ENCODE measurements at regions not wholly inside any gene's neighbourhood (a gene's known extent, or its start where the extent isn't known, plus 50 kb on each side); places are given as distances from the start of the nearest gene placed in this dataset.

DNA sequence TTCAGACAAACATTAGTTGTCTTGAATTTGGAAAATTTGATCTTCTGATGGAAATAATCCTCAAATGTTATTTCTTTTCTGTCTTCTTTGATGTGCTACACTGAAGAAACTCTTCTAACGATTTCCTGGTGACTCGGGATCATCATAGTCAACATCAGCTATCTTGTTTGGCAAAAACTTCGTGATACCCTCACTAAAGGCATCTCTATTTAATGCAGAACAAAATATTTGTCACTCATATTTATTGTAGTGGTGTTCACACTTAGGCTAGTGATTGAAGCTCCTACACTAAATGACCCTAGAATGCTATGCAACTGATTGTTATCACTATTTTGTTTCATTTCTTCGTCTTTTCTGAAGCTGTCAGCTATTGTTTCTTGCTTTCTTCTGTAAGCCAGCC, 334.7 kb upstream of the ZEB2 start:
- Mint-ChIP-seq H3K36me3 (ENCODE audit: unreplicated experiment) (no peaks in the 10 kb centered on the region), H3K27me3 (ENCODE audit: unreplicated experiment) (no peaks in the 10 kb centered on the region), H3K27ac (ENCODE audit: unreplicated experiment) (no peak overlapping the region), H3K4me1 (ENCODE audit: unreplicated experiment) (peaks cover 1% of the 10 kb centered on the region), H3K9me3 (ENCODE audit: unreplicated experiment) (peaks cover 11% of the 10 kb centered on the region), H3K4me3 (ENCODE audit: unreplicated experiment) (no peak overlapping the region)
- DNase-seq (ENCODE audit: extremely low spot score, unreplicated experiment) = no peak
- TF ChIP-seq, protein P1, sequence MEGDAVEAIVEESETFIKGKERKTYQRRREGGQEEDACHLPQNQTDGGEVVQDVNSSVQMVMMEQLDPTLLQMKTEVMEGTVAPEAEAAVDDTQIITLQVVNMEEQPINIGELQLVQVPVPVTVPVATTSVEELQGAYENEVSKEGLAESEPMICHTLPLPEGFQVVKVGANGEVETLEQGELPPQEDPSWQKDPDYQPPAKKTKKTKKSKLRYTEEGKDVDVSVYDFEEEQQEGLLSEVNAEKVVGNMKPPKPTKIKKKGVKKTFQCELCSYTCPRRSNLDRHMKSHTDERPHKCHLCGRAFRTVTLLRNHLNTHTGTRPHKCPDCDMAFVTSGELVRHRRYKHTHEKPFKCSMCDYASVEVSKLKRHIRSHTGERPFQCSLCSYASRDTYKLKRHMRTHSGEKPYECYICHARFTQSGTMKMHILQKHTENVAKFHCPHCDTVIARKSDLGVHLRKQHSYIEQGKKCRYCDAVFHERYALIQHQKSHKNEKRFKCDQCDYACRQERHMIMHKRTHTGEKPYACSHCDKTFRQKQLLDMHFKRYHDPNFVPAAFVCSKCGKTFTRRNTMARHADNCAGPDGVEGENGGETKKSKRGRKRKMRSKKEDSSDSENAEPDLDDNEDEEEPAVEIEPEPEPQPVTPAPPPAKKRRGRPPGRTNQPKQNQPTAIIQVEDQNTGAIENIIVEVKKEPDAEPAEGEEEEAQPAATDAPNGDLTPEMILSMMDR (IDR thresholded peaks at IDR 0.05) = no peak

DNA sequence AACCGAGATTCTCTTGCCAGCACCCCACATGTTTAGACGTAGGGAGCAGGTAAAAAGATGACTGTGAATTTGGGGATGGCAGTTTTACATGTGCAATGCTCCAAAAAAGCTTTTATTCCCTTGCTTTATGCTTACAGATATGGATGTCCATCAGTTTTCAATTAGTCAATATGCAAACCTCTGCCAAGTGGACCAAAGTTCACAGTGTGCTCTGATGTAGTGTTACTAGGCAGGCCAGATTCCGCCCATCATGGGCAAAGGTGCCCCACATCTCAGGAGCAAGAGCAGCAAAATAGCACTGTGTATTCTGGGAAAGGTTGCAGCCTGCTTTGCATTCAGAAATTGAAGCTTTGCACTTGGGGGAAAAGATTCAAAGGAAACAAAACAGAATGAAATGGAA, 329.7 kb upstream of the ZEB2 start:
- DNase-seq (ENCODE audit: extremely low spot score, unreplicated experiment) = no peak
- H3K4me1 Mint-ChIP-seq (ENCODE audit: unreplicated experiment) = peaks cover 6% of the 10 kb centered on the region
- TF ChIP-seq, protein P1 (IDR thresholded peaks at IDR 0.05) = no peak
- H3K27ac Mint-ChIP-seq (ENCODE audit: unreplicated experiment) = no peak overlapping the region
- H3K27me3 Mint-ChIP-seq (ENCODE audit: unreplicated experiment) = no peaks in the 10 kb centered on the region
- H3K4me3 Mint-ChIP-seq (ENCODE audit: unreplicated experiment) = no peak overlapping the region
- H3K36me3 Mint-ChIP-seq (ENCODE audit: unreplicated experiment) = no peaks in the 10 kb centered on the region
- peaks cover 8% of the 10 kb centered on the region for H3K9me3 Mint-ChIP-seq (ENCODE audit: unreplicated experiment)

GRCh38 chr2:144848423-144848822, 328.5 kb upstream of the ZEB2 start:
- Mint-ChIP-seq H3K9me3 (ENCODE audit: unreplicated experiment) (no peaks in the 10 kb centered on the region), H3K27ac (ENCODE audit: unreplicated experiment) (no peak overlapping the region), H3K27me3 (ENCODE audit: unreplicated experiment) (no peaks in the 10 kb centered on the region), H3K4me1 (ENCODE audit: unreplicated experiment) (peaks cover 6% of the 10 kb centered on the region), H3K4me3 (ENCODE audit: unreplicated experiment) (no peak overlapping the region), H3K36me3 (ENCODE audit: unreplicated experiment) (no peaks in the 10 kb centered on the region)
- TF ChIP-seq, protein P1 (IDR thresholded peaks at IDR 0.05) = no peak
- no peak for DNase-seq (ENCODE audit: extremely low spot score, unreplicated experiment)

DNA sequence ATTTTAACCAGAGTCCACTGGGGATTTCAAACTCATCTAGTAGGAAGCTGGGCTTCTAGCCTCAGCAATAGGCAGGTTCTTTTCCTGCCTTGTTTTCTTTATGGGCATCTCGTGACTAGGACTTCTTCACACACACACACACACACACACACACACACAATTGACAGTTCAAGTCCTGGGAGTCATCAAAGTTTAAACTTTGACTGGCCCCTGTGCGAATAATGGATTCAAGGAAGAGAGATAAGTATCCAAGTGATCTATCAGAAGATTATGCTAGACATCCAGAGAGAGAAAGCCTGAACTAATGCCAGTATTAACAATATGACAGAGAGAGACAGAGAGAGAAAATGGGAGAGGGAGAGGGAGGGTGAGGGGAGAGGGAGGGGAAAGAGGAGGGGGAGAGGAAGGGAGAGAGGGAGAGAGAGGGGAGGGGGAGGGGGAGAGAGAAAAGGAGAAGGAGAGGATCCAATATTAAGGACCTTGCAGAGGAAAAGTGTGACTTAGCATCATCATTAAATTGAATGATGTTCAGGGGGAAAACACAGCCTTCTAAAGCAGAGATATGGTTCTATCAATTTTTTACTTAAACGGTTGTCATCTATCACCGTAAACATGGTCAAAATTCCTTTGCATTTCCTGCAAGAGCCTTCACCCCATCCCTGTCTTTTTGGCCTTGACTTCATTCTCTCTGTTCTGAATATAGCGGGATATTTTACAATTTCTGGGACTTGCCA, 327.6 kb upstream of the ZEB2 start:
- no peak for DNase-seq (ENCODE audit: extremely low spot score, unreplicated experiment)
- Mint-ChIP-seq H3K9me3 (ENCODE audit: unreplicated experiment) (no peaks in the 10 kb centered on the region), H3K27me3 (ENCODE audit: unreplicated experiment) (no peaks in the 10 kb centered on the region), H3K4me1 (ENCODE audit: unreplicated experiment) (peaks cover 6% of the 10 kb centered on the region), H3K36me3 (ENCODE audit: unreplicated experiment) (no peaks in the 10 kb centered on the region), H3K4me3 (ENCODE audit: unreplicated experiment) (no peak overlapping the region), H3K27ac (ENCODE audit: unreplicated experiment) (no peak overlapping the region)
- TF ChIP-seq, protein P1 (IDR thresholded peaks at IDR 0.05) = no peak

DNA sequence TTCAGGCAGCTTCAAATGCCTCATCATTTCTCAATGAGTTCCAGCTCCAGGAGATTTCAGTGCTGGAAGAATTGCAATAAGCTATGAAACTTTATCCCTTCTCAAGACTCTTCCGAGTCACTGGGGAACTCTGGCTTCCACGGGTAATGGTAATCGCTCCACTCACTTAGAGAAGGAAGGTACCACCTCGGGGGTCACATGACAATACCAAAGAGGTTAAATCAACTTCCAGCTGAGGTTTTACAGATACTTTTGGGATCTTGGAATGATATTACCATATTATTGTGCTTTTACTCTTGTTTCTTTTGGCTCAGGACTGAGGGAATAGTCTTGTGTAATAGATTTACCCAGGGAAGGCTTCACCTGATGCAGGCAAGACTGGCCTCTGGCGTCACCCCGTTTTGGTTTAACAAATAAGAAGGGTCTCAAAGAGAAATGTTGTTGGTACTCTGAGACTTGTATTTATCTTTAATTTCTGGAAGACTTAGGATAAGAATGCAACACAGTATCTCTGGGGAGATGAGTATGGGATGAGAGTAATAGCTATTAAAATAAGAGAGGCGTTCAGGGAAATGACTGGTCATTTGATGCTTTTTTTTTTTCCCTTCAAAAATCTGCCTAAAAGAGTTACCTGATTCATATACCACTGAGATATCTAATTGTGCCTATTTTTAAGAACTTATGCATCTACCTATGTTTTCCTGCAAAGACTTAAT, 316.9 kb upstream of the ZEB2 start:
- TF ChIP-seq, protein P1 (IDR thresholded peaks at IDR 0.05) = no peak
- no peak for DNase-seq (ENCODE audit: extremely low spot score, unreplicated experiment)
- H3K27ac Mint-ChIP-seq (ENCODE audit: unreplicated experiment) = peak overlapping the region; percentile 48
- H3K9me3 Mint-ChIP-seq (ENCODE audit: unreplicated experiment) = no peaks in the 10 kb centered on the region
- no peak overlapping the region for H3K4me3 Mint-ChIP-seq (ENCODE audit: unreplicated experiment)
- H3K36me3 Mint-ChIP-seq (ENCODE audit: unreplicated experiment) = peaks cover 1% of the 10 kb centered on the region
- no peaks in the 10 kb centered on the region for H3K27me3 Mint-ChIP-seq (ENCODE audit: unreplicated experiment)
- no peaks in the 10 kb centered on the region for H3K4me1 Mint-ChIP-seq (ENCODE audit: unreplicated experiment)

Measured in osteocyte (in vitro differentiated cells).